DOHH2 (cell line): ENCODE measurements at regions not wholly inside any gene's neighbourhood (a gene's known extent, or its start where the extent isn't known, plus 50 kb on each side); places are given as distances from the start of the nearest gene placed in this dataset.

Experiments
- H3F3A ChIP-seq: fragments of 200-600 bp; sonication (generic), shearing (Covaris generic); 2 replicates; pipeline ENCODE4 v1.6.0; 2016; ENCODE audit warnings: antibody characterized with exemption, mild to moderate bottlenecking; ENCODE audit not compliant: control insufficient read depth, insufficient read depth
- H3K27ac ChIP-seq: fragments of 200-600 bp; sonication (generic); 2 replicates; pipeline ENCODE4 v1.5.1; 2014; ENCODE audit warnings: low read depth, mild to moderate bottlenecking, low read length, moderate library complexity
- H3K27me3 ChIP-seq: fragments of 200-600 bp; sonication (generic); 2 replicates; pipeline ENCODE4 v1.6.1; 2014; ENCODE audit warnings: mild to moderate bottlenecking, low read length, mixed read lengths; ENCODE audit not compliant: control insufficient read depth
- H3K36me3 ChIP-seq: fragments of 200-600 bp; sonication (generic); 2 replicates; pipeline ENCODE4 v1.6.1; 2014; ENCODE audit warnings: mild to moderate bottlenecking, low read length, moderate library complexity, mixed read lengths; ENCODE audit not compliant: control insufficient read depth
- H3K4me1 ChIP-seq: fragments of 200-600 bp; sonication (generic); 2 replicates; pipeline ENCODE4 v1.6.1; 2014; ENCODE audit warnings: mild to moderate bottlenecking, low read length, mixed read lengths; ENCODE audit not compliant: control insufficient read depth
- H3K4me2 ChIP-seq: fragments of 200-600 bp; sonication (generic); 2 replicates; pipeline ENCODE4 v1.6.0; 2014; ENCODE audit warnings: mild to moderate bottlenecking, low read length, moderate library complexity
- H3K4me3 ChIP-seq: fragments of 200-600 bp; sonication (generic); 2 replicates; pipeline ENCODE4 v1.5.1; 2014; ENCODE audit warnings: mild to moderate bottlenecking, low read length, mixed read lengths
- H3K79me2 ChIP-seq: fragments of 200-600 bp; sonication (generic); 2 replicates; pipeline ENCODE4 v1.6.1; 2014; ENCODE audit warnings: mild to moderate bottlenecking, low read length, mixed read lengths; ENCODE audit not compliant: control insufficient read depth
- H3K9me2 ChIP-seq: fragments of 200-600 bp; sonication (generic); replicated peaks from 2 replicates; pipeline ENCODE4 v1.6.1; 2014; ENCODE audit warnings: mild to moderate bottlenecking, low read length, mixed read lengths; ENCODE audit not compliant: control insufficient read depth
- H3K9me3 ChIP-seq: fragments of 200-600 bp; sonication (generic); 2 replicates; pipeline ENCODE4 v1.6.1; 2014; ENCODE audit warnings: antibody characterized with exemption, low read length, mixed read lengths; ENCODE audit not compliant: control insufficient read depth, insufficient read depth
- H4K20me1 ChIP-seq: fragments of 200-600 bp; sonication (generic); 2 replicates; pipeline ENCODE4 v1.6.0; 2014; ENCODE audit warnings: low read depth, mild to moderate bottlenecking, antibody characterized with exemption, low read length, moderate library complexity; ENCODE audit not compliant: control insufficient read depth, insufficient read depth
- EZH2phosphoT487 ChIP-seq: fragments of 200-600 bp; sonication (generic); IDR thresholded peaks from 2 replicates; pipeline ENCODE4 v1.6.1; 2017; ENCODE audit warnings: borderline replicate concordance, mild to moderate bottlenecking, antibody characterized with exemption, low read length, moderate library complexity, mixed read lengths
- TF ChIP-seq, protein P1 (sequence below): fragments of 200-600 bp; sonication (generic); IDR thresholded peaks from one replicate; pipeline ENCODE4 v1.5.1; 2014; ENCODE audit warnings: antibody characterized with exemption, mild to moderate bottlenecking, low read depth, low read length; ENCODE audit not compliant: poor library complexity, severe bottlenecking

GRCh38 chr3:162007722-162008121 is 511.1 kb downstream of the OTOL1 start:
- Histone ChIP-seq H3K4me3 (no peak overlapping the region), H4K20me1 (no peaks in the 10 kb centered on the region), H3K4me2 (no peak overlapping the region), H3K9me2 (no peaks in the 10 kb centered on the region), H3K9me3 (no peaks in the 10 kb centered on the region), H3K79me2 (no peaks in the 10 kb centered on the region), H3K4me1 (no peaks in the 10 kb centered on the region), H3K36me3 (no peaks in the 10 kb centered on the region), H3K27me3 (no peaks in the 10 kb centered on the region), H3F3A (no peaks in the 10 kb centered on the region), H3K27ac (no peak overlapping the region)
- no peak for TF ChIP-seq EZH2phosphoT487
- TF ChIP-seq, protein P1, sequence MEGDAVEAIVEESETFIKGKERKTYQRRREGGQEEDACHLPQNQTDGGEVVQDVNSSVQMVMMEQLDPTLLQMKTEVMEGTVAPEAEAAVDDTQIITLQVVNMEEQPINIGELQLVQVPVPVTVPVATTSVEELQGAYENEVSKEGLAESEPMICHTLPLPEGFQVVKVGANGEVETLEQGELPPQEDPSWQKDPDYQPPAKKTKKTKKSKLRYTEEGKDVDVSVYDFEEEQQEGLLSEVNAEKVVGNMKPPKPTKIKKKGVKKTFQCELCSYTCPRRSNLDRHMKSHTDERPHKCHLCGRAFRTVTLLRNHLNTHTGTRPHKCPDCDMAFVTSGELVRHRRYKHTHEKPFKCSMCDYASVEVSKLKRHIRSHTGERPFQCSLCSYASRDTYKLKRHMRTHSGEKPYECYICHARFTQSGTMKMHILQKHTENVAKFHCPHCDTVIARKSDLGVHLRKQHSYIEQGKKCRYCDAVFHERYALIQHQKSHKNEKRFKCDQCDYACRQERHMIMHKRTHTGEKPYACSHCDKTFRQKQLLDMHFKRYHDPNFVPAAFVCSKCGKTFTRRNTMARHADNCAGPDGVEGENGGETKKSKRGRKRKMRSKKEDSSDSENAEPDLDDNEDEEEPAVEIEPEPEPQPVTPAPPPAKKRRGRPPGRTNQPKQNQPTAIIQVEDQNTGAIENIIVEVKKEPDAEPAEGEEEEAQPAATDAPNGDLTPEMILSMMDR: no peak

- no peaks in the 10 kb centered on the region for H3K9me2 ChIP-seq
- no peaks in the 10 kb centered on the region for H3F3A ChIP-seq
- no peak overlapping the region for H3K4me2 ChIP-seq
- no peaks in the 10 kb centered on the region for H3K27me3 ChIP-seq
- H3K27ac ChIP-seq: no peak overlapping the region
- no peaks in the 10 kb centered on the region for H3K79me2 ChIP-seq
- no peaks in the 10 kb centered on the region for H3K4me1 ChIP-seq
- no peaks in the 10 kb centered on the region for H3K9me3 ChIP-seq
- no peaks in the 10 kb centered on the region for H4K20me1 ChIP-seq
- H3K36me3 ChIP-seq: no peaks in the 10 kb centered on the region
- no peak overlapping the region for H3K4me3 ChIP-seq
- TF ChIP-seq, protein P1: no peak
- TF ChIP-seq EZH2phosphoT487: no peak
Measured at GRCh38 chr3:162012633-162013032, 516.0 kb downstream of the OTOL1 start.

GRCh38 chr3:162014284-162014683 is 517.7 kb downstream of the OTOL1 start:
- no peaks in the 10 kb centered on the region for H3K36me3 ChIP-seq
- no peaks in the 10 kb centered on the region for H3K9me3 ChIP-seq
- no peaks in the 10 kb centered on the region for H3K27me3 ChIP-seq
- H3K9me2 ChIP-seq: no peaks in the 10 kb centered on the region
- H3K27ac ChIP-seq: no peak overlapping the region
- H3K4me3 ChIP-seq: no peak overlapping the region
- H3K4me1 ChIP-seq: no peaks in the 10 kb centered on the region
- H4K20me1 ChIP-seq: no peaks in the 10 kb centered on the region
- H3K4me2 ChIP-seq: no peak overlapping the region
- H3K79me2 ChIP-seq: no peaks in the 10 kb centered on the region
- TF ChIP-seq EZH2phosphoT487: no peak
- TF ChIP-seq, protein P1: no peak
- no peaks in the 10 kb centered on the region for H3F3A ChIP-seq

GRCh38 chr3:162015856-162016255 is 519.2 kb downstream of the OTOL1 start:
- no peak overlapping the region for H3K4me2 ChIP-seq
- no peaks in the 10 kb centered on the region for H3K4me1 ChIP-seq
- H3K36me3 ChIP-seq: no peaks in the 10 kb centered on the region
- H3K9me3 ChIP-seq: no peaks in the 10 kb centered on the region
- no peaks in the 10 kb centered on the region for H3F3A ChIP-seq
- H3K9me2 ChIP-seq: no peaks in the 10 kb centered on the region
- no peaks in the 10 kb centered on the region for H4K20me1 ChIP-seq
- no peak overlapping the region for H3K27ac ChIP-seq
- H3K27me3 ChIP-seq: no peaks in the 10 kb centered on the region
- H3K79me2 ChIP-seq: no peaks in the 10 kb centered on the region
- no peak overlapping the region for H3K4me3 ChIP-seq
- no peak for TF ChIP-seq EZH2phosphoT487
- TF ChIP-seq, protein P1: no peak
